ENCODE measurements at regions not wholly inside any gene's neighbourhood (a gene's known extent, or its start where the extent isn't known, plus 50 kb on each side); places are given as distances from the start of the nearest gene placed in this dataset.

DNA sequence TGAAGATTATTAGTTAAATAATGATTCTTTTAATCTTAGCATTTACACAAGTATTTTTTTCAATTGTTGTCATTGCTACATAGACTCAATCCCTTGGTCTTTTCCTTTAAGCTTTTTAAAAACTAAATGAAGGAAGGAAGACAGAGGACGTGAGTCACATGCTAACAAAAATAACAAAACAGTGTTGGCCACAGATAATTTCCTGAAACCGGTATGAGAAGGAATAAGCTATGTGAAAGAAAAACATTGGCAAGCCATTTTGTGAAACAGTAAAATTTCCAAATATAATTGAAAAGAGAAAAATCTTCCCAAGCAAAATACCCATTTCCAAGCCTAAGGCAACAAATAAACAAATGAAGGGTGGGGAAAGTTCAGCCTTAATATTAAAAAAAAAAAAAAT is 223.0 kb downstream of the AHR start:
- TF ChIP-seq, protein P1, sequence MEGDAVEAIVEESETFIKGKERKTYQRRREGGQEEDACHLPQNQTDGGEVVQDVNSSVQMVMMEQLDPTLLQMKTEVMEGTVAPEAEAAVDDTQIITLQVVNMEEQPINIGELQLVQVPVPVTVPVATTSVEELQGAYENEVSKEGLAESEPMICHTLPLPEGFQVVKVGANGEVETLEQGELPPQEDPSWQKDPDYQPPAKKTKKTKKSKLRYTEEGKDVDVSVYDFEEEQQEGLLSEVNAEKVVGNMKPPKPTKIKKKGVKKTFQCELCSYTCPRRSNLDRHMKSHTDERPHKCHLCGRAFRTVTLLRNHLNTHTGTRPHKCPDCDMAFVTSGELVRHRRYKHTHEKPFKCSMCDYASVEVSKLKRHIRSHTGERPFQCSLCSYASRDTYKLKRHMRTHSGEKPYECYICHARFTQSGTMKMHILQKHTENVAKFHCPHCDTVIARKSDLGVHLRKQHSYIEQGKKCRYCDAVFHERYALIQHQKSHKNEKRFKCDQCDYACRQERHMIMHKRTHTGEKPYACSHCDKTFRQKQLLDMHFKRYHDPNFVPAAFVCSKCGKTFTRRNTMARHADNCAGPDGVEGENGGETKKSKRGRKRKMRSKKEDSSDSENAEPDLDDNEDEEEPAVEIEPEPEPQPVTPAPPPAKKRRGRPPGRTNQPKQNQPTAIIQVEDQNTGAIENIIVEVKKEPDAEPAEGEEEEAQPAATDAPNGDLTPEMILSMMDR (IDR thresholded peaks at IDR 0.05; ENCODE audit: low read depth, low read length) = no peak
- no peak for TF ChIP-seq EZH2phosphoT487 (IDR thresholded peaks at IDR 0.05; ENCODE audit: low read depth)
